Fibroblast of skin of left biceps (primary cell): ENCODE measurements at regions not wholly inside any gene's neighbourhood (a gene's known extent, or its start where the extent isn't known, plus 50 kb on each side); places are given as distances from the start of the nearest gene placed in this dataset.
"Not testable (repeated sequence)": the region's sequence is repeated elsewhere in the genome, so short reads cannot be mapped to it uniquely, and the experiment has no call there.

Experiments used
- DNase-seq, 2 experiments: peaks; one replicate each; pipeline ENCODE4 v3.0.0-alpha.2; 2013; ENCODE audit warnings: low read depth in 2 of 2

DNA sequence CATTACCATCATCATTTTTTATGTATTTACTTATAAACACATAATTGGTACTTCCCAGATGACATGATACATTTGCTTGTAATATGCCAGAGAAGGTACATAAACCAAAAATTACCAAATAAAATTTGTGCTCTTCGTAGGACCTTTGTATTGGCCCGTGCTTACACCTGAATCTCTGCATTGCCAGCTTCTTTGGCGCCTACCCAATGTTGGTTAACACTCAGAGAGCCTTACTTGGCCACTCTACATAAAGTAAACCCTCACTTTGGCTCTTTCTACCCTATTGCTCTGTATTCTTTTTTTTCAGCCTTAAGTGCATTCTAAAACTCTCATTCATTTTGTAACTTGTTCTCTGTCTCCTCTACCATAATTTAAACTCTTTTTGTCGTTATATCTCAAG, 148.1 kb upstream of the ZNF608 start:
- DNase-seq, result no peak

- no peak for DNase-seq
Observed at GRCh38 chr5:124895236-124895635, 148.8 kb upstream of the ZNF608 start.

- DNase-seq, result no peak
Observed at GRCh38 chr5:124901081-124901480, 154.6 kb upstream of the ZNF608 start.

- no peak for DNase-seq
Observed at GRCh38 chr5:124902097-124902821, 155.8 kb upstream of the ZNF608 start.

GRCh38 chr5:124905256-124906130, 159.1 kb upstream of the ZNF608 start:
- no peak for DNase-seq

GRCh38 chr5:124906339-124907097, 160.1 kb upstream of the ZNF608 start:
- DNase-seq, result peak; percentile 69 to 72

- DNase-seq, result no peak
Observed at GRCh38 chr5:124907098-124907644, 160.7 kb upstream of the ZNF608 start.

DNA sequence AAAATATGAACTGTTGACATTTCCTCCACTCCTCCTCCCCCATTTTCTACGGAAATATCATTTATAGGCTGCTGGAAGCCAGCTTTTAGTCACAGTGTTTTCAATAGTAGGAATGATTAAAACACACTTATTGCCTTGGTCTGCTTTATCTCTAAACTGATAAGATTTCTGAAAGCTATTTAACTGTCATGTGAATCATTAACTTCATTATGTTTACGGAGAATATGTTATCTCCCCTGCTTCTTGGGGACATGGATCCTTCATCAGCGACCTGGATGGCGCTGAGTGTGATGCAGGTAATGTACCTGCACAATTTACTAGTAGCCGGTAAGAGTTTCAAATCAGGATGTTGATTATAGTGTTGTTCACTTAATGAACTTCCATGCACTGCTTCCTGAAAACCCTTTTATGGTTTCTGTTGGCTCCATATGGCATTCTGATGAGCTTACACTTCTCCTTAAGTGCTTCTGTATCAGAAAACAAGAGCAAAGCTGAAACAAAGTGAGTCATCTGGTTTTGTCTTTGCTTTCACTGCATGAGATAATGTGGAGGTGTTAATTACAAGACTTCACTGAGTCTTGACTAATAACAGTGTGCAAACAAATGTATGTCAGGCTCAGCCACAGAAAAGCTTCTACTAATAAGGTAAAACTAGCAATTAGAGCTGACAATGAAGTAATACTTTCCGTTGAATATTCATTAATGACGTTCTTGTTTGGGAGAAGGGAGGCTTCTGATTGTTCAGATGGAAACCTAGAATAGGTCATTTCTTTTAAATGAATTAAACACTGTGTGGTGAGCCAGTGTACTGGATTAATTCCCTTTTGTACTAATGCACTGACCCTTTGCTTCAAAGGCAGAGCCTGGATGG, 162.4 kb upstream of the ZNF608 start:
- no peak for DNase-seq

GRCh38 chr5:124909734-124910133, 163.3 kb upstream of the ZNF608 start:
- DNase-seq, result no peak

GRCh38 chr5:124910354-124911016, 164.0 kb upstream of the ZNF608 start:
- no peak for DNase-seq

GRCh38 chr5:124912638-124913328, 166.3 kb upstream of the ZNF608 start:
- no peak for DNase-seq

DNA sequence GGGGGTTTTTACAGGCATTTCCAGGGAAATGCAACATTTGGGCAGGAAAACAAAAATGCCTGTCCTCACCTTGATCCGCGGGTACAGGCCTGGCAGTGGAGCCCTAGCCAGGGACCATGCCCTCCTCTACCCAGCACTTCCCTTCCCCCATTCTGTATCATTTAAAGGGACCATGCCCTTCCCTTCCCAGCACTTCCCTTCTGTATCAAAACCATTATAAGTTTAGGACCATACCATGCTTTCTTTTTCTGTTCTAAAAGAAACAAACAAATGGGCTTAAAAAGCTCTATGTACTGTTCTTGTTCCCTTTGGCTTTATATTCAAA, 166.9 kb upstream of the ZNF608 start:
- DNase-seq, result no peak

DNA sequence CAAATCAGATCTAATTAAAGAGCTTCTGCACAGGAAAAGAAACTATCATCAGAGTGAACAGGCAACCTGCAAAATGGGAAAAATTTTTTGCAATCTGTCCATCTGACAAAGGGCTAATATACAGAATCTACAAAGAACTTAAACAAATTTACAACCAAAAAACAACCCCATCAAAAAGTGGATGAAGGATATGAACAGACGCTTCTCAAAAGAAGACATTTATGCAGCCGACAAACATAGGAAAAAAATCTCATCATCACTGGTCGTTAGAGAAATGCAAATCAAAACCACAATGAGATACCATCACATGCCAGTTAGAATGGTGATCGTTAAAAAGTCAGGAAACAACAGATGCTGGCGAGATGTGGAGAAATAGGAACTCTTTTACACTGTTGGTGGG, 169.9 kb upstream of the ZNF608 start:
- not testable (repeated sequence) for DNase-seq

GRCh38 chr5:124918618-124919017, 172.2 kb upstream of the ZNF608 start:
- no peak for DNase-seq

DNA sequence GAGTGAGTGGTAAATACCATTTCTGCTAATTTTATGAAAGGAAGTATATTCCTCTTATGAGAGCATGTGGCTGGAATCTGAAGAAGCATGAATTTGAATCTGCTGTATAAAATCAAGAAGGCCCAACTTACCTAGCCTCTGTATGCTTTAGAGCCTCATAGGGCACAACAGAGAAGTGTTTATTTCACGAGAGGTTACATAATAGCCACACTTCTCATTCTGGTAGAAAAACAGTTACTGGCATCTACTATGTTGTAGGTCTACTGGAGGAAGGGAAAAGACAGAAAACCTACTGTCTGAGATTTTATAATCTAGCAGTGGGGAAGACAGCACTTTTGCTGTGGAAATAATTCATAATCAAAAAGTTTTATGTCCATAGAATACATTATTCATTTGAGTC, 172.6 kb upstream of the ZNF608 start:
- DNase-seq, result no peak

DNA sequence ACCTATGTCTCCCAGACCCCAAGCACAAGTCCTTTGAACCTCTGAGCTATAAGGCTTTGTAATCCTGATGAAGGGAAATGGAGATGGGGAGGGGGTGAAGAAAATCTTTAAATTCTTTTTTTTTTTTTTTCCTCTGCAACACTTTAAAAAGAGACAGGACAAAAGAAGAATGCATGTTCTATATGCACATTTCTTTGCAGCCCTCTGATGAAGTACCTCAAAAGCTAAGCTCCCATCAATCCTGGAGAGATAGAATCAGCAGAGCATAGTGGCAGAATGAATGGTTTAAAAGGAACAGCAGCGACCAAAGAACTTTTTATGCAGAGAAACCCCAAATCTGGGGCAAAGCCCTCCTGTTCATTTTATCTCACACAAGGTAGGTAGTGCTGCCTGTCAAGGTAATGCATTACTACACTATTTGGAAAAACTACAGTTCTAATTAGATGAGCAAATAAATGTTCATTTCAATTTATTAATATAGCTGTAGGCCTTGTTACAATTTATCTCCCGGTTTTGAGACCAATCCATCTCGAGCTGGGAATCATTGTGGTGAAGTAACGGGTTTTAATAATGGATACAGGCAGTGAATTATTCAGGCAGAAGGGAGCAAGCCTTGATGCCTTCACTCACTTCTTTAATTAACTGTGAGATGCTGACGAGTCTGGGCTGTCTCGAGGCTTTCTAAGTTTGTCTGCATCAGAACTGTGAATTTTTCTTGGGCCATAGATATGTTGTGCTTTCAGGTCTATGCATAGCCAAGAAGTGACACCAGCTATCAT, 173.5 kb upstream of the ZNF608 start:
- DNase-seq, result no peak

- no peak for DNase-seq
Observed at GRCh38 chr5:124920909-124921666, 174.6 kb upstream of the ZNF608 start.

DNA sequence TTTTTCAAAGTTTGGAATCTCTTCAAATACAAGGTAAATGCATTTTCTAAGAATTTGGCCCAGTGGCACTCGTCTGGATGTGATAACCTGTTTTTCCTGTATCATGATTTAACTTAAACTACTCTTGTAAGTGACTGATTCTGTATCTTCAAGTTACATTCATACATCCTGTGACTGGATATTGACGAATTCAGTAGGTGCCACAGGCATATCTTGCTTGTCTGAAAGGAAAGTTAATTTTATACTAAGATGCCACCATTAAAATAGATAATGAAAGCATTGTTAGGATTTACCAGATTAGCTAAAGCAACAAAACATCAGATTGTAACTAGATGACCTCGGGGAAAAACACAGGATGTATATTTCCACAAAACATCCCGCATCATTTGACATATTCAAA, 175.3 kb upstream of the ZNF608 start:
- DNase-seq, result no peak
